Panc1 (cell line): ENCODE measurements at regions not wholly inside any gene's neighbourhood (a gene's known extent, or its start where the extent isn't known, plus 50 kb on each side); places are given as distances from the start of the nearest gene placed in this dataset.

Experiments used
- ATAC-seq: fragments of 200-7000 bp; cut with Tn5 transposase; 2 replicates; pipeline ENCODE4 v1.9.1; 2020; ENCODE audit warnings: mild to moderate bottlenecking, moderate library complexity
- BruUV-seq: library from RNA; stranded (reverse); fragments of 400-500 nt; replicated peaks from 2 replicates; lab custom pipeline; 2021; lab: Mats Ljungman, UMichigan
- CTCF ChIA-PET: fragments of 300-600 bp; sonication (Branson Sonifier 250); formaldehyde crosslinking; loops from one replicate; lab custom pipeline; 2022; ENCODE audit warnings: antibody characterized with exemption; lab: Charles Lee
- POLR2A ChIA-PET: fragments of 300-600 bp; sonication (Branson Sonifier 250); formaldehyde crosslinking; loops from one replicate; lab custom pipeline; 2022; ENCODE audit warnings: antibody characterized with exemption; lab: Charles Lee
- DNase-seq: peaks from one replicate; pipeline ENCODE4 v3.0.0-alpha.2; 2010; ENCODE audit warnings: low read depth, low spot score
- H3K27ac ChIP-seq: 2 replicates; pipeline ENCODE4 v1.5.1; 2011; ENCODE audit warnings: mild to moderate bottlenecking, low read length, inconsistent platforms
- H3K27me3 ChIP-seq: fragments of 200-500 bp; sonication (Bioruptor generic); 2 replicates; pipeline ENCODE4 v1.6.0; 2014; ENCODE audit warnings: low read length, inconsistent platforms; ENCODE audit not compliant: control insufficient read depth, insufficient read depth
- H3K36me3 ChIP-seq: fragments of 200-500 bp; sonication (Bioruptor generic); 2 replicates; pipeline ENCODE4 v1.5.1; 2014; ENCODE audit warnings: inconsistent platforms, mild to moderate bottlenecking, low read length, moderate library complexity; ENCODE audit not compliant: control insufficient read depth, insufficient read depth
- H3K4me1 ChIP-seq: 2 replicates; pipeline ENCODE4 v1.5.1; 2011; ENCODE audit warnings: inconsistent platforms, mild to moderate bottlenecking, low read length, moderate library complexity; ENCODE audit not compliant: control insufficient read depth, insufficient read depth
- H3K4me3 ChIP-seq, 2 experiments: 2 replicates each; pipeline ENCODE4 v1.5.1; 2011 to 2012; ENCODE audit warnings: low read depth in 2 of 2, low read length in 2 of 2, mild to moderate bottlenecking in 2 of 2, inconsistent platforms in 1 of 2, moderate library complexity in 1 of 2
- H3K9me3 ChIP-seq: fragments of 200-500 bp; sonication (Bioruptor generic); 2 replicates; pipeline ENCODE4 v1.5.1; 2014; ENCODE audit warnings: low read depth, mild to moderate bottlenecking, inconsistent platforms, low read length, moderate library complexity; ENCODE audit not compliant: control insufficient read depth, insufficient read depth
- POLR2AphosphoS5 ChIP-seq: IDR thresholded peaks from 2 replicates; pipeline ENCODE4 v1.6.1; 2012; ENCODE audit warnings: mild to moderate bottlenecking, low read depth, low read length, moderate library complexity
- SIN3A ChIP-seq: IDR thresholded peaks from 2 replicates; pipeline ENCODE4 v1.6.1; 2012; ENCODE audit warnings: low read depth, mild to moderate bottlenecking, low read length, moderate library complexity, borderline replicate concordance; ENCODE audit not compliant: insufficient read depth
- TCF7L2 ChIP-seq: IDR thresholded peaks from 2 replicates; pipeline ENCODE4 v1.6.1; 2011; ENCODE audit warnings: mild to moderate bottlenecking, low read depth, low read length, inconsistent platforms
- in situ Hi-C: cut with HindIII; loops from 2 replicates; pipeline ENCODE4 v1.10.0; 2016; ENCODE audit warnings: low sequenced_read_pairs, low pct_unique_long_range_greater_than_20kb
- intact Hi-C: fragments of 100-400 bp; cut with micrococcal nuclease; formaldehyde crosslinking; loops from one replicate; pipeline ENCODE4 v1.10.0; 2022; ENCODE audit not compliant: unreplicated experiment
- TF ChIP-seq, protein P1 (sequence below), 2 experiments: IDR thresholded peaks; 2 replicates each; pipeline ENCODE4 v1.6.1; 2011 to 2012; ENCODE audit warnings: low read depth in 2 of 2, control low read depth in 1 of 2, low read length in 1 of 2, mild to moderate bottlenecking in 1 of 2, moderate library complexity in 1 of 2; ENCODE audit not compliant: insufficient read depth in 1 of 2
- TF ChIP-seq, protein P2 (sequence below): fragments of 450-650 bp; IDR thresholded peaks from 2 replicates; pipeline ENCODE4 v1.5.1; 2017; ENCODE audit warnings: mild to moderate bottlenecking

DNA sequence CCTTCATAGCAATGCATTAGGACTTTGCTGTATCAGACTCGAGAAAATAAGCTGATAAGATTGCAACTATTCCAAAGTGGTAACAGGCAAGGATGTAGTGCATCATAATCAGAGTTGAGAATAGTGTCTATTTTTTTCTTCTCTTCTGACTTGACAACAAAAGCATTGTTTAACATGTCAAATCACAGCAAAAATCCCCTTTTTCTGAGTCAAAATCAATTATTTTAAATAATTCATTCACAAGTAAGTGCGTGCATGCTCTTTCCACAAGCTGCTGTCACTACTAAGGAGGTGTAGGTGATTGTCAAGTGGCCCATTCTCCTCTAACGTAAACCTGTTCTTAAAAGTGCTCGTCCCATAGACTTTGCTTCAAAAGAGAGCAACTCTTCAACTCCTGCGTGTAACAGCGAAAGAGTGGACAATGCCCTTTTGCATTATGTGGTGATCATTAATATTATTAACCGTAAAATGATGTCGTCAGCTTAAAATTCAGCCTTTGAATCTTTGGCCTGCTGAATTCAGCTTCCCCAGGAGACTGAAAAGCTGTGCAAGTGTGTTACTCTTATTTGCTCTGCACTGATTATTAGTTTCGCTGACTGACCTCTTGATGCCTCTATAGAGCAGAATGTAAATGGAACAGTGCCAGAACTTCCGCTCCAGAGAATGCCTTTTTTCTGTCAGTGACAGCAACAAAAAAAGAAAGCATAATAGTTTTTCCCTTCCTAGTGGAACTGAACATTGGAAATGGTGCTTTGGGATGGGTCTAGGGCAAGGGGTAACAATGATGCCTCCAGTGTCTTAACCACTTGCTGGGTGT is 680.8 kb upstream of the SEMA6A start:
- Histone ChIP-seq H3K27ac (no peak overlapping the region), H3K27me3 (no peaks in the 10 kb centered on the region), H3K4me3 (no peak overlapping the region), H3K36me3 (no peaks in the 10 kb centered on the region), H3K9me3 (no peaks in the 10 kb centered on the region), H3K4me1 (no peaks in the 10 kb centered on the region)
- CTCF ChIA-PET, result no interaction called here
- no peak for ATAC-seq
- TF ChIP-seq POLR2AphosphoS5 (no peak), TCF7L2 (no peak), SIN3A (no peak)
- TF ChIP-seq, protein P1, sequence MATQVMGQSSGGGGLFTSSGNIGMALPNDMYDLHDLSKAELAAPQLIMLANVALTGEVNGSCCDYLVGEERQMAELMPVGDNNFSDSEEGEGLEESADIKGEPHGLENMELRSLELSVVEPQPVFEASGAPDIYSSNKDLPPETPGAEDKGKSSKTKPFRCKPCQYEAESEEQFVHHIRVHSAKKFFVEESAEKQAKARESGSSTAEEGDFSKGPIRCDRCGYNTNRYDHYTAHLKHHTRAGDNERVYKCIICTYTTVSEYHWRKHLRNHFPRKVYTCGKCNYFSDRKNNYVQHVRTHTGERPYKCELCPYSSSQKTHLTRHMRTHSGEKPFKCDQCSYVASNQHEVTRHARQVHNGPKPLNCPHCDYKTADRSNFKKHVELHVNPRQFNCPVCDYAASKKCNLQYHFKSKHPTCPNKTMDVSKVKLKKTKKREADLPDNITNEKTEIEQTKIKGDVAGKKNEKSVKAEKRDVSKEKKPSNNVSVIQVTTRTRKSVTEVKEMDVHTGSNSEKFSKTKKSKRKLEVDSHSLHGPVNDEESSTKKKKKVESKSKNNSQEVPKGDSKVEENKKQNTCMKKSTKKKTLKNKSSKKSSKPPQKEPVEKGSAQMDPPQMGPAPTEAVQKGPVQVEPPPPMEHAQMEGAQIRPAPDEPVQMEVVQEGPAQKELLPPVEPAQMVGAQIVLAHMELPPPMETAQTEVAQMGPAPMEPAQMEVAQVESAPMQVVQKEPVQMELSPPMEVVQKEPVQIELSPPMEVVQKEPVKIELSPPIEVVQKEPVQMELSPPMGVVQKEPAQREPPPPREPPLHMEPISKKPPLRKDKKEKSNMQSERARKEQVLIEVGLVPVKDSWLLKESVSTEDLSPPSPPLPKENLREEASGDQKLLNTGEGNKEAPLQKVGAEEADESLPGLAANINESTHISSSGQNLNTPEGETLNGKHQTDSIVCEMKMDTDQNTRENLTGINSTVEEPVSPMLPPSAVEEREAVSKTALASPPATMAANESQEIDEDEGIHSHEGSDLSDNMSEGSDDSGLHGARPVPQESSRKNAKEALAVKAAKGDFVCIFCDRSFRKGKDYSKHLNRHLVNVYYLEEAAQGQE (IDR thresholded peaks at IDR 0.05; ENCODE audit: insufficient read depth in 1 of 2, low read depth in 2 of 2, low read length in 1 of 2), result no peak
- TF ChIP-seq, protein P2, sequence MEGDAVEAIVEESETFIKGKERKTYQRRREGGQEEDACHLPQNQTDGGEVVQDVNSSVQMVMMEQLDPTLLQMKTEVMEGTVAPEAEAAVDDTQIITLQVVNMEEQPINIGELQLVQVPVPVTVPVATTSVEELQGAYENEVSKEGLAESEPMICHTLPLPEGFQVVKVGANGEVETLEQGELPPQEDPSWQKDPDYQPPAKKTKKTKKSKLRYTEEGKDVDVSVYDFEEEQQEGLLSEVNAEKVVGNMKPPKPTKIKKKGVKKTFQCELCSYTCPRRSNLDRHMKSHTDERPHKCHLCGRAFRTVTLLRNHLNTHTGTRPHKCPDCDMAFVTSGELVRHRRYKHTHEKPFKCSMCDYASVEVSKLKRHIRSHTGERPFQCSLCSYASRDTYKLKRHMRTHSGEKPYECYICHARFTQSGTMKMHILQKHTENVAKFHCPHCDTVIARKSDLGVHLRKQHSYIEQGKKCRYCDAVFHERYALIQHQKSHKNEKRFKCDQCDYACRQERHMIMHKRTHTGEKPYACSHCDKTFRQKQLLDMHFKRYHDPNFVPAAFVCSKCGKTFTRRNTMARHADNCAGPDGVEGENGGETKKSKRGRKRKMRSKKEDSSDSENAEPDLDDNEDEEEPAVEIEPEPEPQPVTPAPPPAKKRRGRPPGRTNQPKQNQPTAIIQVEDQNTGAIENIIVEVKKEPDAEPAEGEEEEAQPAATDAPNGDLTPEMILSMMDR, result no peak
- POLR2A ChIA-PET, result no interaction called here
- in situ Hi-C loops (no loop called here), intact Hi-C loops (no loop called here)
- no TSS peak for BruUV-seq
- DNase-seq, result no peak

DNA sequence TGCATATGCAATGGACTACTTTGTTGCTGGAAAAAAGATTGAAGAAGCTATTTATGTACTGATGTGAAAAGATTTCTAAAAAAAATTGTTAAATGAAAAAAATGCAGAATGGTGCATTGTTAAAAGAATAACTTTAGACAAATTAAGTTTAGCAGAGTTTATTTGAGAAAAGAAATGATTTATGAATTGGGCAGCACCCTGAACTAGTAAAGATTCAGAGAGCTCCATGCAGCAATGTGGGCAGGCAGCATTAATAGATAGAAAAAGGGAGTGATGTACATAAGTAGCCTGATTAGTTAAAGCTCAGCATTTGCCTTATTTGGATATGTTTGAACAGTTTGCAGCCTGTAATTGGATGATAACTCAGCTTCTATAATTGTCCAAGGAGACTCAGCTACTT is 677.9 kb upstream of the SEMA6A start:
- CTCF ChIA-PET, result no interaction called here
- DNase-seq, result no peak
- BruUV-seq, result no TSS peak

More for the DNA sequence above, 677.9 kb upstream of the SEMA6A start:
- POLR2A ChIA-PET, result no interaction called here
- Histone ChIP-seq H3K36me3 (no peaks in the 10 kb centered on the region), H3K4me1 (no peaks in the 10 kb centered on the region), H3K4me3 (no peak overlapping the region), H3K27ac (no peak overlapping the region), H3K9me3 (no peaks in the 10 kb centered on the region), H3K27me3 (no peaks in the 10 kb centered on the region)
- in situ Hi-C loops, result no loop called here
- no peak for ATAC-seq
- TF ChIP-seq, protein P2, result no peak
- intact Hi-C loops, result no loop called here
